HG02840 (cell line): ENCODE measurements at regions not wholly inside any gene's neighbourhood (a gene's known extent, or its start where the extent isn't known, plus 50 kb on each side); places are given as distances from the start of the nearest gene placed in this dataset.

Experiments used
- ATAC-seq: cut with Tn5 transposase; IDR thresholded peaks from one replicate; pipeline ENCODE4 v1.9.1; 2021; ENCODE audit warnings: mild to moderate bottlenecking, moderate library complexity, moderate number of reproducible peaks; ENCODE audit not compliant: unreplicated experiment, low FRiP score

DNA sequence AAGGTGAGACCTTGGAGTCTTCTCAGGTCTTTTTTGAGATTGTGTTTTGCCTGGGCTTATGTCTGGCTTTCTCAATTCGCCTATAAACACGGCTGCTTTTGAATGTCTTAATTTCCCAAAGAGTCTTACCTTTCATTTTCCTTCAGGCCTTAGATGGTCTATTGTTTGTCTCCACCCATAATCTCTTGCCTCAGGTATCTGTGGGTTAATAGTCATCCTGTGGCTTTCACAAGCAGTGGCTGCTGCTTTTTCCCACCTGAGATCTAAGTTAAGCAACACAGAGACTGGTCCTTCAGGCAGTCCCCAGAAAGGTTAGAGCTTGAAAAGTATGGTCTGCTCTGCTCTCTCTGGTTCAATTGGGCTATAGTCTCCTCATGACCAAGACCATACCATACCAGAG lies 275.3 kb downstream of the INSIG2 start:
- no peak for ATAC-seq

DNA sequence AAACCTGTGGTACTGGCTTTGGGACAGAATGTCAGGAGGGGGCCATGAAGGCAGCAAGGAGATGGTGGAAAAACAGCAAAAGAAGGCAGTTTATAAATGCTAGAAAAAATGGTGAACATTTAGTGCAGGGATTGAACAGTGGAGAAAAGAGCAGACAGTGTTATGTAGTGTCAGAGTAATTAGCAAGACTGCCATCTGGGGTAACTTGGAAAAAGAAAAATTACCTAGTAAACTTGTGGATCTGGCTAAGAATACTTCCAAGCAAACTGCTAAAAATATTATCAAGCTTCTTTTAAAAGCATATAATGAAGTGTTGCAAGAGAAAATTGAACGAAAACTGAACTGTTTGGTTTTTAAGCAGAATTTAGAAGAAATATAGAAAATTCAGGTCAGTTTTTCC lies 267.8 kb downstream of the INSIG2 start:
- no peak for ATAC-seq

DNA sequence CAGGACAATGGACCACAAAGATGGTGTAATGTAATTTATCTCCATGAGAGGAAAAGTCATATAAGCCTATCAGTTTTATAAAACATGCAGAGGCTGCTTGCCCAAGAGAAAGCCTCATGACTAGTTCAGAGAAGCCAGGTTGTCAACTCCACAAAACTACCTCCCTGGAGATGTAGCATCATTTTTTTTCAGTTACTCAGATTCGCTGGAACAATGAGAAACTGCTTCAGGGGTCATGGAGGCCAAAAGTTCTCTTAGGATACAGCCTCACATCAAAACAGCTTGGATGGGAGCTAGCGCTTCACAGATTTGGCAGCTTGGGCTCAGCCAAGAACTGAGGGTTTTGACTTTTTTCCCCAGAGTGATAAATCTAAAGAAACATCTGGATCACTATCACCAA lies 263.5 kb downstream of the INSIG2 start:
- no peak for ATAC-seq

DNA sequence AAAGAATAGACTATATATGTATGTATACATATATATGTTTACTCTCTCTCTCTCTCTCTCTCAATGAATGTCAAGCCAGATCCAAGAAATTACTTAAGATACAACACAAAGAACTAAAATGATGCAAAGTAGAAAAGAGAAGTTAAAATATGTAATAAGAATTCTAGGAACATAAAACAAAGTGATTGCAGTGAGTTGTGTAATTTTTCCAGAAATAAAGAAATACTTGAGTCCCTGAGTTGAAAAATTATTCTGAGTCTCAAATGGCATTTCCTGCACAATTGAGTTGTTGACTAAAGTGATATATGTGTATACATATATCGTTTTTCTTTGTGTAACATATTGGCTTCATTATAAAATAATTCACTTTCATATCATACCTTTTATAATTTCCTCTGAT lies 262.4 kb downstream of the INSIG2 start:
- ATAC-seq: no peak

DNA sequence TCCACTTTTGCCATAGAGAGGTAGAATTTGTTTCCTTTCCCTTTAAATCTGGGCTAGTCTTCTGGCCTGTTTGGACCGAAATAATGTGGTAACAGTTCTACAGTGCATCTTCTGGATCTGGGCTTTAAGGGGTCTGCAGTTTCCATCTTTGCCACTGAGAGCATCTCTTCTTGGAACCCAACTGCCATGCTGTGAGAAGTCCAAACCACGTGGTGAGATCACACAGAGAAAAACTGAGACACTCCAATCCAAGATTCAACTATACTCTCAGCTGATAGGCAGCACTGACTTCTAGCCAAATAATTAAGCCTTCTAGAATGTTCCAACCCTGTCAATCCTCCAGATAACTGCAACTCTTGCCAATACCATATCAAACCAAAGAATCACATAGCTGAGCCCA lies 261.1 kb downstream of the INSIG2 start:
- no peak for ATAC-seq

DNA sequence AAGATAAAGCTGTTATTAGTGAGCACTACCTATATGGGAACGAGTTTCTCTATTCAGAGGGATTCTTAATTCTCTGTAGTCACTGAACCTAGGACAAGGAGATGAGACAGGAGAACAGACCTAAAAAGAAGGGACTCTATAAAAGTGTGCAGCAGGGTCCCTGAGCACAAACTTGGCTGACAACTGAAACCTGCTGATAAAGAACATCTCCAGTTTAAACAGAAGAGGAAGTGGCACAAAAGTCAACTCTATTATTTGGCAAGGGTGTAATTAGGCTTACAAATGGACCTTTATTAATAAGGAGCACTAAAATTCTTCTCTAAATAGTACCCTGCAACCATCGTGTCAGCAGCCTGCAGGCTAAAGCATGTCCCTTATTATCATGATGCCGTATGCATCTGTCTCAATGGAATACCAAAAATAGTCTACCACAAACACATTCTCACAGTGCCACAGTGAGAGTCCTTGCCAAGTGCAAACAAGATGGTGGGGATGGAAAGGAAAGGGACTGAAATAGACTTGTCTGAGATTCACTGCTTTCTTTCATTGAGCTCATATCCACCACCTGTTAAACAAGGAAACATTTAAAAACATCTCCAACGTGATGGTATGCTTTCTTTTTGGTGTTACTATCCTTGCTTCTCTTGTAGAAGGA lies 260.2 kb downstream of the INSIG2 start:
- ATAC-seq: no peak

DNA sequence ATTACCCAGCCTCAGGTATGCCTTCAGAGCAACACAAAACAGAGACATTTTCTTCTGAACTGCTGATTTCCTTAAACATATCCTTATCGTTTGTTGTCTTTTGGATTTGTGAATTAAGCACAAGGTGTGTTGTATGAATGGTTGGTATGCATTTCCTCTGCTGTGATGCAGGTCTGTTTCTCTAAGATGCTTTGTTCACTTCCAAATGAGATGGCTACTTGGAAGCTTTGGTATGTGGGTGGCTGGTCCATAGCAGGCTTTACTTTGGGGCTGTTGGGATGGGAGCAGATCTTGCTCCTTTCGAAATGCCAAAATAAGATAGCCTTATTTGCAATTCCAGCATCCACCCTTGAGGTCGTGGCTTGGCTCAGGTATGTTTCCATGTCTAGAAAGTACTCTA lies 257.2 kb downstream of the INSIG2 start:
- ATAC-seq: no peak

DNA sequence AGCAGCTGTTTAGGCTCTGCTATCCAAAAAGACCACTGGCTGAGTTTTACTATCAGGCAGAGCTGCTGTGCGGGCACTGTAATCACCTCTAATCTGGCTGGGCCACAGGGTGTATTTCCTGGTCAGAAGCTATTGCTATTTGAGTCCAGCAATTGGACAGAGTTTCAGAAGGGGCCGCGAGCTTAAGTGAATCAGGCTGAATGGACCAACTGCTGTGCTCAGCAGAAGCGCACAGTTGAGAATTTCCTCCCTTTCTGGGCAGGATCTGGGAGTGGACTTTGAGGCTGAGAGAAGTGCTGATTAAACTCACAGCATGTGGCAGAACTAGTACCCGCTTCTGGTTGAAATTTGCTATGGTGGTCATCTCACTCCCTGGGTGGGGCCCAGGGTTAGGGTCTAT lies 251.8 kb downstream of the INSIG2 start:
- no peak for ATAC-seq

DNA sequence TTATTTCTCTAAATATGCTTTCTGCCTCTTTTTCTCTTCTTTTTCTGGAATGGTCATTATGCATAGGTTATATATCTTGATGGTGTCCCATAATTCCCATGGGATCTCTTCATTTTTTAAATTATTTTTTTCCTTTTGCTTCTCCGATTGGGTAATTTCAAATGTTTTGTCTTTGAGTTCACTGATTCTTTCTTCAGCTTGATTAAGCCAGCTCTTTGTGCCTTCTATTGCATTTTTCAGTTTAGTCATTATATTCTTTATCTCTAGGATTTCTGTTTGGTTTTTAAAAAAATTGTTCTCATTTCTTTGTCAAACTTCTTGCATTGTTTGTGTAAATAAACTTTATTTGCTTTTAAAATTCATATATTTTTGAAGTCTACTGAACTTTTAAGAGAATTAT lies 251.1 kb downstream of the INSIG2 start:
- no peak for ATAC-seq

DNA sequence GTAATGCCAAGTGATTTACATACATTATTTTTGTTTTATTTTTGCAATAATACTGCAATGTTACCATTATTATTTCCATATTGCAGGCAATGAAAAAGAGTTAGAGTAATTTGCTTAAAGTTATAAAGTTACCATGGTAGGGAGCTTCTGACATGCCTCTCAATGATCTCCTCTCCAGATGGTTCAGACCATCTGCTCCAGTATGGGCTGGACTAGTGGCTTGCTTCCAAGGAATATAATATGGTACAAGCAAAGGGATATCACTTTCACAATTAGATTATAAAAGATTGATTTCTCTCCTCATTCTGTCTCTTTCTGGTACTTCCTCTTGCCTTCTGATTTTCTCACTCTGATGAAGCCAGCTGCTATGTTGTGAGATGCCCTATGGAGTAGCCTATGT lies 245.4 kb downstream of the INSIG2 start:
- ATAC-seq: no peak

DNA sequence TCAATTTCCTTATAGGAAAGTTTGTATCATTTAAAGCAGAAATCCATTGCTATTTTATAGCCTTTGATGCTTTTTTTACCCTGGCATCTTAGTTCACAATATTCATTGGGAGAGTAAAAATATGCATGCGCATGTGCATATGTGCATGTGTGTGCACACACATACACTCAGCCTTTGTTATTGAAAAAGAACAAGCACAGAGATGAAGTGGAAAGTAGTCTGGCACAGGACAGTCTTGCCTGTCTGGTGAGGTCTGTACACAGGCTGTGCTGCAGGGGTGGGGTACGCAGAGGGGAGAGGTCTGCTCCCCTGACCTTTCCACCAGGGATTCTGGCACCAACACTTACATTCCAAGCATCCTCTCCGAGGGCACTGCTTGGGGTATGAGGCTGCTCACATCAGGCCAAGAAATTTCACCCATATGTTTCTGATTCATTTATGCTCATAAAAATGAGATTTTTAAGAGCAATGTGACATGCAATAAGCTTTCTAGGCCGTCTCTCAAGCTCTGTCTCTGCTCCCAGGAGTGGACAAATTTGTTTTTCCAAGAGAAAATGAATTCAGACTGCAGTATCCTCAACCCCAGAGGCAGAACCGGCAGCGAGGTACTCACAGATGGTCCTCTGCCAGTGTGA lies 237.2 kb downstream of the INSIG2 start:
- ATAC-seq: no peak

DNA sequence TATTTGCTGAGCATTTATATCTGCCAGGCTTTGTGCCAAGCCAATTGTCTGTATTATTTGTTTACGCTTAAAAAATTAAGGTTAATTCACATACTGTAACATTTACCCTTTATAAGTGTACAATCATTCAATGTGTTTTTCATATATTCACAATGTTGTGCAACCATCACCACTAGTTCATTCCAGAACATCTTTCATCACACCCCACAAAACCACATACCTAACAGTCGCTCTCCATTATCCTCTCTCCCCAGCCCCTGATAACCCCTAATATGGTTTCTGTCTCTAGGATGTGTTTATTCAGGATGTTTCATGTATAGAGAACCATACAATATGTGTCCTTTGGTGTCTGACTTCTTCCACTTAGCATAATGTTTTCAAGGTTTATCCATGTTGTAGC lies 234.1 kb downstream of the INSIG2 start:
- ATAC-seq: no peak

DNA sequence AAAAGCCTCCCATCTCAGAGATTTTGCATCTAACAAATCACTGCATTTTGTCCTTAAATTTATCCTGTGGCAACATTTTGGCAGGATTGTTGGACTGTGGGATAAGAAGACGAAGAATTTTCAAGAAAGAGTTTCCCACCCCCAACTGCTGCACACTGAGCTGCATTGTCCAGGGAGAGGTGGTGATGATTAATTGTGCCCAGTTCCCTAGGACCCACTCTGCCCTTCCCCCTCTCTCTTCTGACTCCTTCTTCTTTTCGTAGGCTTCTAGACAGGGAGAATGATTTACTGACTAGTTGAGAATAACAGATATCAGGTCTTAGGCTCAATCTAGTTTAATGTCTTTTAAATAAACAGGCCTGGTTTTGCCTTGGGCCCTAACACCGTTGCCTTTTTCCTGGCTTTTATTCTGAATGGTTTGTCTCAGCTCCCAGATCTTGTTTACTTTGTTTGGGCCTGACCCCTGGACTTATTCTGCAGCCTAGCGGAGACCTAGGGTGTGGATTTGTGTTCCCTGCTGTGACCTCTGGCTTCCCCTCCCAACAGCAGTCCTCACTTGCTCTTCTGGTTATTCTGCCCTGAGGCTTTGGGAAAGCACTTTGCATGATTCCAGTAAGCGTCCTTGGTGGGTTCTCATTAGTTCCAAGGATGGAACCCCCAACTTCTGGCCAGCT lies 233.3 kb downstream of the INSIG2 start:
- no peak for ATAC-seq

DNA sequence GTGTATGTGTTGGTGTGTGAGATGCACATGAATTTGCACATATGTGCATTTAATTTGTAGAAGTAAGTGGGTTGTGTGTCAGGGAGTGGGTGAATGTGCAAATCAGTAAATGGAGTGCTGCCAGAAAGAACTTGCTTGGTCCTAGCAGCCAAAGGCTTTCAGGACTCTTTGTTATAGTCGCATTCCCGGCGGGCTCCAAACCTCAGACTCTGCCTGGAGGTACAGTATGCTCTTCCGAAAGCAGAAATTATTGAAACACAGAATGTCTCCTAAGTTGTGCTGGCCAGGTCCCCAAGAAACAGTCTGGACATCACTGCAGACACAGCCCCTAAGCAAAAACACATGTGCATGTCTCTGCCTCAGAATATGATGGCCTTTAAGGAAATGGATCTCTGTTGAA lies 232.4 kb downstream of the INSIG2 start:
- ATAC-seq: no peak

DNA sequence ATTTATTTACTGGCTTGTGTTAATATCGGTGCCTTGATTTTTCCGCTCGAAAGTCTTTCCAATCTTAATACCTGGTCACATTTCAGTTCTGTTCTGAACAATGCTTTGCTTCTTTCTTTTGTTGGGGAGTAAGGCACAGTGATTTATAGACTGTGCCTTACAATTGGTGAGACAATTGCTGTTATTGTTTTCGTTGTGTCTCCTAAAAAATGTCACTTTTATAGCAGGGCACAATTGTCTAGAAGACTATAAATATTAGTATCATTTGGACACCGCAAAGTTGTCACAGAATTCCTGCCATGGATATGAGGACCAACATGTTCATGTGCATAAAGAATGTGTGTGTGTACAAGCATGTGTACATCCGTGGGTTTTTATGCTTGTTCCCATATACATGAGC lies 231.9 kb downstream of the INSIG2 start:
- ATAC-seq: no peak

DNA sequence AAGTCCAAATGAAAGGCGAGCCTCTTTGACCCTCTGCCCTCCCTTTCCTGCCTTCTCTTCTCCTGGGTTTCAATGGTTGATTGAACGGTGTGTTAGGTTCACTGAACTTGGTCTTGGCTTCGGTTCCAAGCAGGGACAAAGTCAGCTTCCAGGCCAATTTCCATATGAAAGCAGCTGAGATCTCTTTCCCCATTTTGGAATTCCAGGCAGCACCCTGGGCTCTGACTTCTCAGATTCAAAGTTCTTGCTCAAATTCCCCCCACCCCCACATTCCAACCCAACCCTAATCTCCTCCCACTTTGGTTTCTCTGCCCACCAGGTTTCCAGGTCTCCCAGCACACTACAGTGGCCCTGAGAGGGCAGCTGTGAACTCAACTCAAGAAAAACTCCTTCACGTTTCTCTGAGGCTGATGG lies 231.0 kb downstream of the INSIG2 start:
- ATAC-seq: no peak

DNA sequence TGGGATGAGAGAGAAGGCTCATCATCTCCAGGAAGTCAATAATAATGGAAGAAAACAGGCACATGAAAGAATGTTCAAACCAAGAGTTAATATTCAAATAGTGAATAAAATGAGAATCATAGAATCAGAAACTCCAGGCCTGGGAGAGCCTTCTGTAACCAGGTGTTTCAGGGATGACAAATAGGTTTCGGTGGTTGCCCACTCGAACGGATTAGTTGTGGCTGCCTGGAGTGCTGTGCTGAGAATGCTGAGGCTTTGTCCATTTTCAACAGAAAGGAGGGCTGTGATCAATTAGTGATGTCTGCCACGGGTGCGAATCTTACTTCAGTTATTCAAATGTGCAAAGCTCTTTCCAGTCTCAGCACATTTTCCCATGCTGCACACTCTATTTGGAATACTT lies 227.3 kb downstream of the INSIG2 start:
- no peak for ATAC-seq

DNA sequence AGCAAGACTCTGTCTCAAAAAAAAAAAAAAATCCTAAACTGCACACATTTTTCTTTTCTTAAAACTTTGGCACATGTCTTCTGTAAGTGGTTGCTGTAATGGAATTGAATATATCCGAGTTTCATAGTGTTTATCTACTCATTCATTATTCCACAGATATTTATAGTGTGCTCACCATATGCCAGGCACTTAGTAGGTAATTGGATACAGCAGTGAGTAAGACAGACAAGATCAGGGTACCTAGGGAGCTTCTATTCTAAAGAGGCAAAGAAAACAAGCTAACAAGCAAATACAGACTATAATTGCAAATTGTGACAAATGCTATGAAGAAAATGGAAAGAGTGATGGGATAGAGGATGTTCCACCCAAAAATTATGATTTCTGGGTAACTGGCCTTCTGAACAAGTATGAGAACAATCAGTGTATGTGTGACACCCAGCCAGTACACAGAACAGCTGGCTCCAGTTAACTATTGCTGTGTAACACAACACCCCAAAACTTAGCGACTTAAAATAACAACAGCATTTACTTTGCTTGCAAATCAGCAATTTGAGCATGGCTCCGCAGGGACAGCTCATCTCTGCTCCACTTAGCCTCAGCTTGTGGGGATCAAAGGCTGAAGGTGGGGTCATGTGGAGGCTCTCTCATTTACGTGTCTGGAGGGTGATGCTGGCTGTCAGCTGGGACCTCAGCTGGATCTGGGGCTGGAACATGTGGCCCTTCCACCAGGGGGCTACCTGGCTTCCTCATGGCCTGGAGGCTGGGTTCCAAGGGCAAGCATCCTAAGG lies 224.9 kb downstream of the INSIG2 start:
- ATAC-seq: no peak

DNA sequence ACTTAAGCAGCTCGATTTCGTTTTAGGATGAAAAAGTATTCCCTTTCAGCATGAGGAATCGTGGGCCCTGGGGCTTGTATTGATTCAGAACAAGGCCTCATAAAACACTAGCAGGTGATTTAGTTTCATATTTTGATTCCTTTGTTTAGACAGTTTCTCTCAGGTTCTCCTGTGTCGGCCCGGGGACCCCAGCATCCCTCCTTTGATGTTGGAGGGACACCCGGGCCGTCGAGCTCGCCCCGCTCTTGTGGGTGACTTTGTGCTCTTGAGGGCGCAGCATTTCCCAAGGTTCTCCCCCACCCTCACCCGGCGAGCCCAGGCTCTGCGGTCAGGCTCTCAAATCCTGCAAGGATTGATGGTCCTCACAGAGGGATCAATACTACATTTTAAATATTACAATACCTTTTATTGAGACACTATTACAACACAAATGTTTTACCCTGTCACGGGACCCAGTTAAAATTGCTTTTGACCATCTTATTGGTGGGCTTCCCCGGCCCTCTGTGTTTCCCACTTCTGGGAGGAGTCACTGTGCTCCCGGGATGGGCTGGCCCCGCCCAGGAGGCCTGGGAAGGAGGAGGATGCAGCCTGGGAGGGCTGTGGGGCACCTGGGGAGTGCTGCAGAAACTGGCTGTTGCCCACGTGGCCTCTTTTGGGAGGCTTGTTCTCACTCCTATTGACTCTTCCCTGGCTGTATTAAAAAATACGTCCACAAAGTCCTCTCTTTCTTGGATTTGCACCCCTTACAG lies 222.6 kb downstream of the INSIG2 start:
- ATAC-seq: no peak

DNA sequence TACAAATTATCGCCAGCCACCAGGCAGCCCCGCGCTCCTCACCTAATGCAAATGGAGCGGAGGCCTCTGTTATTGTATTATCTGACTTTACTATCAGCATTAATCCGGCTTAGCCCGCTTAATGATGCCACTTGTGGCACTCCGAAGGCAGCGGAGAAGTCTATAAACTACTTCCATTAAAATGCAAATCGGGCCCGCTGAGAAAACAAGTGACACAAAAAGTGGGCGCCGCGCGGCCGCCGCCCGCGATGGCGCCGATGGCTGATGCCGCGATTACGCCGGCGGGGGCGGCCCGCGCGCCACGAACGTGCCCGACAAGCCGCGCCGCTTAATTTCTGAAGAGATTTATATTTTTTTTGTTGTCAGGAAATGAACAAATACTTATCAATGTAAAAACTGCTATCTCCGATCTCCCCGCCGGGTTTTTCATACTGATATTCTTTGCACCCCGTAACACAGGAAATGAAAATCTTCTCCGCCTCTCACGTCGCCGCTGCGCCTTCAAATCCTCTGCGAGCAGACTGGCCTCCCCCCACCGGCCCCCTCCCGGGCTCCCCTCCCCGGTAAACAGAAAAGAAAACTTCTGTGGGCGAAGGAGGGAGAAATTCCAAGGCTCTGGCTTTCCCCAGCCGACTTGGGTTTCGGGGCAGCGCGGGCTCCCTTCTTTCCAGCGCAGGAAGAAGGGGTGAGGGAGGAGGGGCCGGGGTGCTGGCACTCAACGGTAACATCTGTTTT lies 221.8 kb downstream of the INSIG2 start:
- no peak for ATAC-seq
